ENCODE measurements at regions not wholly inside any gene's neighbourhood (a gene's known extent, or its start where the extent isn't known, plus 50 kb on each side); places are given as distances from the start of the nearest gene placed in this dataset.

- no peak for ATAC-seq (replicated peaks in 1 of 4)
- H3K27ac ChIP-seq (ENCODE audit: low read length), result no peak overlapping the region
- no peaks in the 10 kb centered on the region for H3K4me1 Mint-ChIP-seq
- DNase-seq, result no peak
- H3K4me3 Mint-ChIP-seq, result no peak overlapping the region
- 29% methylated on average over 1 of the region's 3 CpGs for WGBS (ENCODE audit: insufficient coverage)
- H3K27me3 Mint-ChIP-seq, result no peaks in the 10 kb centered on the region
- peaks cover 3 to 7% (median 3%) of the 10 kb centered on the region in 3 donors for H3K9me3 Mint-ChIP-seq
- H3K9me3 ChIP-seq, result no peaks in the 10 kb centered on the region
- CTCF ChIA-PET, result no interaction called here
- H3K36me3 ChIP-seq (ENCODE audit: control insufficient read depth in 2 of 2, extremely low read depth in 1 of 2, insufficient read depth in 1 of 2, low read length in 1 of 2), result no peaks in the 10 kb centered on the region
- H3K27me3 ChIP-seq (replicated peaks in 1 of 2; ENCODE audit: control insufficient read depth in 2 of 2, extremely low read depth in 1 of 2, insufficient read depth in 2 of 2, low read length in 1 of 2), result no peaks in the 10 kb centered on the region
- H3K4me3 ChIP-seq (ENCODE audit: control insufficient read depth in 1 of 2, extremely low read depth in 1 of 2, low read length in 1 of 2), result no peak overlapping the region
- no peaks in the 10 kb centered on the region for H3K36me3 Mint-ChIP-seq
- H3K27ac Mint-ChIP-seq, result no peak overlapping the region
- POLR2A ChIA-PET, result no interaction called here
- H3K4me1 ChIP-seq (ENCODE audit: control insufficient read depth in 1 of 2, extremely low read depth in 1 of 2, insufficient read depth in 2 of 2, low read length in 2 of 2), result no peaks in the 10 kb centered on the region
These were observed 1351.9 kb upstream of the C9orf72 start for GRCh38 chr9:28925157-28925556.

DNA sequence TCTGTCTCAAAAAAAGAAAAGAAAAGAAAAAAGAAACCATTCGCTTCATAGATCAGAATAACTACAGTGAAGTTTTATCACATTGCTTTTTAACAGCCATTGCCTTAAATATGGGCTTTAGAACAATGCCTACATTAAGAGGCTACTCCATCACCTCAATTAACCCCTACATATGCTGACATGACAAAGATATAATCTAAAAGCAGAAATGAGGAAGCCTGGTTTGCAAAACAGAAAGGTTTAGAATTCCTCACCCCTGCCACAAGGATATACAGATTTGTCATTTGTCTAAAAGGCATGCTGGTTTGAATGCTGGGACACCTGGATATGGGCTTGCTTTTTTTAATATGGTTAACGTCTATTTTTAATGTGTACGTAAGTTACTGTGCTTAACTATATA lies 1353.0 kb upstream of the C9orf72 start:
- CTCF ChIA-PET, result no interaction called here
- ATAC-seq (replicated peaks in 1 of 4) (no peak), DNase-seq (no peak)
- Mint-ChIP-seq H3K4me1 (no peaks in the 10 kb centered on the region), H3K36me3 (no peaks in the 10 kb centered on the region), H3K4me3 (no peak overlapping the region), H3K9me3 (peaks cover 3 to 9% (median 3%) of the 10 kb centered on the region in 3 donors), H3K27ac (no peak overlapping the region), H3K27me3 (no peaks in the 10 kb centered on the region)
- Histone ChIP-seq H3K4me1 (ENCODE audit: control insufficient read depth in 1 of 2, extremely low read depth in 1 of 2, insufficient read depth in 2 of 2, low read length in 2 of 2) (no peaks in the 10 kb centered on the region), H3K27ac (ENCODE audit: low read length) (no peak overlapping the region), H3K27me3 (replicated peaks in 1 of 2; ENCODE audit: control insufficient read depth in 2 of 2, extremely low read depth in 1 of 2, insufficient read depth in 2 of 2, low read length in 1 of 2) (no peaks in the 10 kb centered on the region), H3K9me3 (no peaks in the 10 kb centered on the region), H3K4me3 (ENCODE audit: control insufficient read depth in 1 of 2, extremely low read depth in 1 of 2, low read length in 1 of 2) (no peak overlapping the region), H3K36me3 (ENCODE audit: control insufficient read depth in 2 of 2, extremely low read depth in 1 of 2, insufficient read depth in 1 of 2, low read length in 1 of 2) (no peaks in the 10 kb centered on the region)
- POLR2A ChIA-PET, result no interaction called here
- WGBS (ENCODE audit: insufficient coverage), result no CpG with 5 or more reads among the region's 3 CpGs

- ATAC-seq (replicated peaks in 1 of 4) (no peak), DNase-seq (no peak)
- no peak overlapping the region for H3K4me3 ChIP-seq (ENCODE audit: control insufficient read depth in 1 of 2, extremely low read depth in 1 of 2, low read length in 1 of 2)
- H3K27me3 Mint-ChIP-seq, result no peaks in the 10 kb centered on the region
- H3K36me3 ChIP-seq (ENCODE audit: control insufficient read depth in 2 of 2, extremely low read depth in 1 of 2, insufficient read depth in 1 of 2, low read length in 1 of 2), result no peaks in the 10 kb centered on the region
- no peaks in the 10 kb centered on the region for H3K4me1 ChIP-seq (ENCODE audit: control insufficient read depth in 1 of 2, extremely low read depth in 1 of 2, insufficient read depth in 2 of 2, low read length in 2 of 2)
- no CpG with 5 or more reads among the region's 1 CpG for WGBS (ENCODE audit: insufficient coverage)
- H3K27ac Mint-ChIP-seq, result no peak overlapping the region
- peaks cover 3 to 13% (median 5%) of the 10 kb centered on the region in 3 donors for H3K9me3 Mint-ChIP-seq
- no peaks in the 10 kb centered on the region for H3K27me3 ChIP-seq (replicated peaks in 1 of 2; ENCODE audit: control insufficient read depth in 2 of 2, extremely low read depth in 1 of 2, insufficient read depth in 2 of 2, low read length in 1 of 2)
- H3K4me1 Mint-ChIP-seq, result no peaks in the 10 kb centered on the region
- H3K9me3 ChIP-seq, result no peaks in the 10 kb centered on the region
- H3K27ac ChIP-seq (ENCODE audit: low read length), result no peak overlapping the region
- no peaks in the 10 kb centered on the region for H3K36me3 Mint-ChIP-seq
- ChIA-PET CTCF (no interaction called here), POLR2A (interaction anchor here in 1 of 2 donors (0.5 kb wide), 1 partner anchor 148 kb away, joined by 3 read pairs; no protein-coding TSS in a partner anchor)
- no peak overlapping the region for H3K4me3 Mint-ChIP-seq
These were observed 1354.4 kb upstream of the C9orf72 start for GRCh38 chr9:28927691-28928090.

GRCh38 chr9:28929433-28929832 lies 1356.2 kb upstream of the C9orf72 start:
- no peak overlapping the region for H3K27ac Mint-ChIP-seq
- ChIA-PET POLR2A (no interaction called here), CTCF (no interaction called here)
- H3K4me3 Mint-ChIP-seq, result no peak overlapping the region
- no peaks in the 10 kb centered on the region for H3K27me3 ChIP-seq (replicated peaks in 1 of 2; ENCODE audit: control insufficient read depth in 2 of 2, extremely low read depth in 1 of 2, insufficient read depth in 2 of 2, low read length in 1 of 2)
- DNase-seq (no peak), ATAC-seq (replicated peaks in 1 of 4) (no peak)
- WGBS (ENCODE audit: insufficient coverage), result no CpG with 5 or more reads among the region's 3 CpGs
- no peaks in the 10 kb centered on the region for H3K4me1 ChIP-seq (ENCODE audit: control insufficient read depth in 1 of 2, extremely low read depth in 1 of 2, insufficient read depth in 2 of 2, low read length in 2 of 2)
- H3K27ac ChIP-seq (ENCODE audit: low read length), result no peak overlapping the region
- H3K36me3 Mint-ChIP-seq, result no peaks in the 10 kb centered on the region
- no peaks in the 10 kb centered on the region for H3K27me3 Mint-ChIP-seq
- H3K4me1 Mint-ChIP-seq, result no peaks in the 10 kb centered on the region
- H3K9me3 Mint-ChIP-seq, result peaks cover 0 to 18% (median 5%) of the 10 kb centered on the region in 3 donors
- H3K36me3 ChIP-seq (ENCODE audit: control insufficient read depth in 2 of 2, extremely low read depth in 1 of 2, insufficient read depth in 1 of 2, low read length in 1 of 2), result no peaks in the 10 kb centered on the region
- H3K9me3 ChIP-seq, result no peaks in the 10 kb centered on the region
- H3K4me3 ChIP-seq (ENCODE audit: control insufficient read depth in 1 of 2, extremely low read depth in 1 of 2, low read length in 1 of 2), result no peak overlapping the region

GRCh38 chr9:28930766-28931165 lies 1357.5 kb upstream of the C9orf72 start:
- ChIA-PET CTCF (no interaction called here), POLR2A (no interaction called here)
- Mint-ChIP-seq H3K27me3 (no peaks in the 10 kb centered on the region), H3K27ac (no peak overlapping the region), H3K9me3 (peaks cover 3 to 13% (median 5%) of the 10 kb centered on the region in 3 donors), H3K4me3 (no peak overlapping the region), H3K4me1 (no peaks in the 10 kb centered on the region), H3K36me3 (no peaks in the 10 kb centered on the region)
- Histone ChIP-seq H3K4me3 (ENCODE audit: control insufficient read depth in 1 of 2, extremely low read depth in 1 of 2, low read length in 1 of 2) (no peak overlapping the region), H3K27ac (ENCODE audit: low read length) (no peak overlapping the region), H3K4me1 (ENCODE audit: control insufficient read depth in 1 of 2, extremely low read depth in 1 of 2, insufficient read depth in 2 of 2, low read length in 2 of 2) (no peaks in the 10 kb centered on the region), H3K27me3 (replicated peaks in 1 of 2; ENCODE audit: control insufficient read depth in 2 of 2, extremely low read depth in 1 of 2, insufficient read depth in 2 of 2, low read length in 1 of 2) (no peaks in the 10 kb centered on the region), H3K36me3 (ENCODE audit: control insufficient read depth in 2 of 2, extremely low read depth in 1 of 2, insufficient read depth in 1 of 2, low read length in 1 of 2) (no peaks in the 10 kb centered on the region), H3K9me3 (no peaks in the 10 kb centered on the region)
- no peak for DNase-seq
- WGBS (ENCODE audit: insufficient coverage), result no CpG with 5 or more reads among the region's 3 CpGs
- no peak for ATAC-seq (replicated peaks in 1 of 4)

DNA sequence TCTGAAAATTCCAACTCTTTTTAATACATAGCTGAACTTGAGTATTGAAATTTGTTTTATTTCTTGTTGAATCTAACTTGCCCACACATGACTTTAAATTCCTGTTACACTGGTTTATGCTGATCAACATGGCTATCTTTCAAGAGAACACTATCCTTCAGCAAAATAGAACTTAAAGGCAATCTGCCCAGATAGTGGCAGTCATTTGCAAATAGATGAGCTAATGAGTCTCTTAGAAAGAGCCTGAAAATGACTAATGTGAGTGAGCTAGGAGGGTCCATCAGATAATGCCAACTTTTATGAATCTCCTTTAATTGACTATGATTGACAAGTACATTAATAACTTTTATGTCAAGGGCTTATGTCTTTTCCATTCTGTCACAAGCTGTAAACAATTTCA lies 1360.8 kb upstream of the C9orf72 start:
- POLR2A ChIA-PET, result no interaction called here
- H3K9me3 Mint-ChIP-seq, result peaks cover 3 to 13% (median 5%) of the 10 kb centered on the region in 3 donors
- CTCF ChIA-PET, result no interaction called here
- H3K36me3 Mint-ChIP-seq, result no peaks in the 10 kb centered on the region
- no peak overlapping the region for H3K27ac Mint-ChIP-seq
- no peak for ATAC-seq (replicated peaks in 1 of 4)
- DNase-seq, result no peak
- H3K4me1 Mint-ChIP-seq, result no peaks in the 10 kb centered on the region
- no peaks in the 10 kb centered on the region for H3K27me3 Mint-ChIP-seq
- Histone ChIP-seq H3K27ac (ENCODE audit: low read length) (no peak overlapping the region), H3K36me3 (ENCODE audit: control insufficient read depth in 2 of 2, extremely low read depth in 1 of 2, insufficient read depth in 1 of 2, low read length in 1 of 2) (no peaks in the 10 kb centered on the region), H3K9me3 (no peaks in the 10 kb centered on the region), H3K4me3 (ENCODE audit: control insufficient read depth in 1 of 2, extremely low read depth in 1 of 2, low read length in 1 of 2) (no peak overlapping the region), H3K4me1 (ENCODE audit: control insufficient read depth in 1 of 2, extremely low read depth in 1 of 2, insufficient read depth in 2 of 2, low read length in 2 of 2) (no peaks in the 10 kb centered on the region), H3K27me3 (replicated peaks in 1 of 2; ENCODE audit: control insufficient read depth in 2 of 2, extremely low read depth in 1 of 2, insufficient read depth in 2 of 2, low read length in 1 of 2) (no peaks in the 10 kb centered on the region)
- H3K4me3 Mint-ChIP-seq, result no peak overlapping the region

GRCh38 chr9:28938981-28939380 lies 1365.7 kb upstream of the C9orf72 start:
- H3K27me3 ChIP-seq (replicated peaks in 1 of 2; ENCODE audit: control insufficient read depth in 2 of 2, extremely low read depth in 1 of 2, insufficient read depth in 2 of 2, low read length in 1 of 2), result no peaks in the 10 kb centered on the region
- no peaks in the 10 kb centered on the region for H3K4me1 Mint-ChIP-seq
- no peak overlapping the region for H3K4me3 ChIP-seq (ENCODE audit: control insufficient read depth in 1 of 2, extremely low read depth in 1 of 2, low read length in 1 of 2)
- CTCF ChIA-PET, result no interaction called here
- POLR2A ChIA-PET, result no interaction called here
- H3K36me3 ChIP-seq (ENCODE audit: control insufficient read depth in 2 of 2, extremely low read depth in 1 of 2, insufficient read depth in 1 of 2, low read length in 1 of 2), result no peaks in the 10 kb centered on the region
- no peak overlapping the region for H3K27ac Mint-ChIP-seq
- H3K9me3 Mint-ChIP-seq, result peaks cover 0 to 3% (median 3%) of the 10 kb centered on the region in 3 donors
- no peak overlapping the region for H3K27ac ChIP-seq (ENCODE audit: low read length)
- H3K27me3 Mint-ChIP-seq, result no peaks in the 10 kb centered on the region
- no peaks in the 10 kb centered on the region for H3K36me3 Mint-ChIP-seq
- ATAC-seq (replicated peaks in 1 of 4), result no peak
- no peak for DNase-seq
- H3K9me3 ChIP-seq, result no peaks in the 10 kb centered on the region
- H3K4me1 ChIP-seq (ENCODE audit: control insufficient read depth in 1 of 2, extremely low read depth in 1 of 2, insufficient read depth in 2 of 2, low read length in 2 of 2), result no peaks in the 10 kb centered on the region
- WGBS (ENCODE audit: insufficient coverage), result 43% methylated on average over 1 of the region's 3 CpGs
- no peak overlapping the region for H3K4me3 Mint-ChIP-seq

Measured in T-cell (primary cell).